Nephron (organoid): ENCODE measurements at regions not wholly inside any gene's neighbourhood (a gene's known extent, or its start where the extent isn't known, plus 50 kb on each side); places are given as distances from the start of the nearest gene placed in this dataset.

Experiments
- H3K27ac Mint-ChIP-seq, 3 experiments: 2 replicates each; pipeline ENCODE4 v1.8.0; 2020; ENCODE audit warnings: mixed read lengths in 3 of 3, mild to moderate bottlenecking in 2 of 3, moderate library complexity in 1 of 3
- H3K27me3 Mint-ChIP-seq: 2 replicates; pipeline ENCODE4 v1.8.0; 2021; ENCODE audit warnings: low read depth, mild to moderate bottlenecking, moderate library complexity, mixed read lengths
- H3K36me3 Mint-ChIP-seq: 2 replicates; pipeline ENCODE4 v1.8.0; 2020; ENCODE audit warnings: low read depth, mixed read lengths
- H3K4me1 Mint-ChIP-seq: 2 replicates; pipeline ENCODE4 v1.8.0; 2020; ENCODE audit warnings: mixed read lengths
- H3K4me3 Mint-ChIP-seq, 3 experiments: 2 replicates each; pipeline ENCODE4 v1.8.0; 2020; ENCODE audit warnings: mild to moderate bottlenecking in 3 of 3, mixed read lengths in 3 of 3, moderate library complexity in 2 of 3
- H3K9me3 Mint-ChIP-seq: 2 replicates; pipeline ENCODE4 v1.8.0; 2020; ENCODE audit warnings: mixed read lengths
- TF ChIP-seq, protein P1 (sequence below), 3 experiments: fragments of 200-600 bp; sonication (generic); IDR thresholded peaks; one replicate each; pipeline ENCODE4 v1.5.0; 2021; ENCODE audit warnings: antibody characterized with exemption in 3 of 3; ENCODE audit not compliant: unreplicated experiment in 3 of 3

GRCh38 chr14:42676636-42677035, 1070.0 kb downstream of the LRFN5 start:
- H3K4me1 Mint-ChIP-seq, result no peaks in the 10 kb centered on the region
- no peak overlapping the region for H3K27ac Mint-ChIP-seq
- TF ChIP-seq, protein P1, sequence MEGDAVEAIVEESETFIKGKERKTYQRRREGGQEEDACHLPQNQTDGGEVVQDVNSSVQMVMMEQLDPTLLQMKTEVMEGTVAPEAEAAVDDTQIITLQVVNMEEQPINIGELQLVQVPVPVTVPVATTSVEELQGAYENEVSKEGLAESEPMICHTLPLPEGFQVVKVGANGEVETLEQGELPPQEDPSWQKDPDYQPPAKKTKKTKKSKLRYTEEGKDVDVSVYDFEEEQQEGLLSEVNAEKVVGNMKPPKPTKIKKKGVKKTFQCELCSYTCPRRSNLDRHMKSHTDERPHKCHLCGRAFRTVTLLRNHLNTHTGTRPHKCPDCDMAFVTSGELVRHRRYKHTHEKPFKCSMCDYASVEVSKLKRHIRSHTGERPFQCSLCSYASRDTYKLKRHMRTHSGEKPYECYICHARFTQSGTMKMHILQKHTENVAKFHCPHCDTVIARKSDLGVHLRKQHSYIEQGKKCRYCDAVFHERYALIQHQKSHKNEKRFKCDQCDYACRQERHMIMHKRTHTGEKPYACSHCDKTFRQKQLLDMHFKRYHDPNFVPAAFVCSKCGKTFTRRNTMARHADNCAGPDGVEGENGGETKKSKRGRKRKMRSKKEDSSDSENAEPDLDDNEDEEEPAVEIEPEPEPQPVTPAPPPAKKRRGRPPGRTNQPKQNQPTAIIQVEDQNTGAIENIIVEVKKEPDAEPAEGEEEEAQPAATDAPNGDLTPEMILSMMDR (IDR thresholded peaks at IDR 0.05; ENCODE audit: unreplicated experiment in 3 of 3), result no peak
- no peaks in the 10 kb centered on the region for H3K36me3 Mint-ChIP-seq
- H3K4me3 Mint-ChIP-seq, result no peak overlapping the region
- H3K27me3 Mint-ChIP-seq, result no peaks in the 10 kb centered on the region
- peaks cover 2% of the 10 kb centered on the region for H3K9me3 Mint-ChIP-seq

- no peaks in the 10 kb centered on the region for H3K4me1 Mint-ChIP-seq
- no peak overlapping the region for H3K4me3 Mint-ChIP-seq
- H3K27me3 Mint-ChIP-seq, result no peaks in the 10 kb centered on the region
- H3K9me3 Mint-ChIP-seq, result peaks cover 2% of the 10 kb centered on the region
- TF ChIP-seq, protein P1 (IDR thresholded peaks at IDR 0.05; ENCODE audit: unreplicated experiment in 3 of 3), result no peak
- no peak overlapping the region for H3K27ac Mint-ChIP-seq
- no peaks in the 10 kb centered on the region for H3K36me3 Mint-ChIP-seq
Observed at GRCh38 chr14:42673963-42674362, 1067.3 kb downstream of the LRFN5 start.

DNA sequence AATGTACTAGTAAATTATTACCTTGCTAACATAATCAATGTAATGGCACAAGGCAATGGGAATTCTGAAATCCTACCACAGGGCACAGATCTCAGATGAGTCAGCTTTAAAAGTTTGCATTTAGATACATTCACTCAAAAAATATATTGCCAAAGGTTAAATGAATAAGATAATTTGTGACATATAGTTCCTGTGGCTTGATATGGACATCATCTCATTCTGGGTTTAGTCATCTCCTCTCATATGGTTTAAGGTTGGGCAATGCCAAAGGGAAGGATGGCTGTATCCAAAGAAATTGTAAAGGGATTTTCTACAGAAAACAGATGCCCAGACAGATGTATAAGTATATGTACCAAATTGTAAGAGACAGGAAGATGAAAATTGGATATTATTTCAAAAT, 1065.0 kb downstream of the LRFN5 start:
- Mint-ChIP-seq H3K4me3 (no peak overlapping the region), H3K27ac (no peak overlapping the region), H3K4me1 (no peaks in the 10 kb centered on the region), H3K9me3 (peaks cover 2% of the 10 kb centered on the region), H3K36me3 (no peaks in the 10 kb centered on the region), H3K27me3 (no peaks in the 10 kb centered on the region)
- TF ChIP-seq, protein P1 (IDR thresholded peaks at IDR 0.05; ENCODE audit: unreplicated experiment in 3 of 3), result no peak

DNA sequence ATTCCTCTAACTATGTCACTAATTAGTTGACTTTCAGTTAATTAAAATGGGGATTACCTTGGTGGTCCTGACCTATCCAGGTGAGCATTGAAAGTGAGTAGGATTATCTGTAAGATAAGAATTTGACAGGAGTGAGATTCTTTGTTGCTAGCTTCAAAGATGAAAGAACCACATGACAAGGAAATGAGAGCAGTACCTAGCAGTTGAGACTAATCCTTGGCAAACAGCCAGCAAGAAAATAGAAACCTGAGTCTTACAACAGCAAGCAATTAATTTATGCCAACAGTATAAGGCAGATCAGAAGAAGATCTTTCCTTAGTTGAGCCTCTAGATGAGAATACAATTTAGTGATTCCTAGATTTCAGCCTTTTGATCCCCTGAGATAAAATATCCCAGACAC, 1058.4 kb downstream of the LRFN5 start:
- H3K4me3 Mint-ChIP-seq, result no peak overlapping the region
- no peaks in the 10 kb centered on the region for H3K36me3 Mint-ChIP-seq
- no peaks in the 10 kb centered on the region for H3K27me3 Mint-ChIP-seq
- no peak overlapping the region for H3K27ac Mint-ChIP-seq
- no peaks in the 10 kb centered on the region for H3K9me3 Mint-ChIP-seq
- no peaks in the 10 kb centered on the region for H3K4me1 Mint-ChIP-seq
- TF ChIP-seq, protein P1 (IDR thresholded peaks at IDR 0.05; ENCODE audit: unreplicated experiment in 3 of 3), result no peak

DNA sequence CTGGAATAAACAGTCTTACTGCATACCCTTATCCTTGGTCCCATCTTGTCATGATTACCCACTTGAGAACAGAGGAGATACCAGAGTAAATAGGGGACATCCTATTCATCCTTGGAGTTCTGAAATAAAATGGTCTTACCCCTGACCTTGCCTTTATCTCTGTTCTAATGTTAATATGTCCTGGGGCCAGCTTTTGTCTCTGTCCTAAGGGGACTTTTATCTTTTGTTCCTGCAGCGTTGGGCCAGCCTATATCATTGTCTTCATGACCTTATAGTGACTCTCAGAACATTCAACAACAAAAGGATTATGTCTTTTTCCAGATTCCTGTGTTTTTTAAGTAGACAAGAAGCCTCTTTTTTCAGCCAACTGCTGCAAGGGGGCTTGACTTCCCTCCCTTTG, 1057.5 kb downstream of the LRFN5 start:
- Mint-ChIP-seq H3K4me3 (no peak overlapping the region), H3K36me3 (no peaks in the 10 kb centered on the region), H3K27ac (no peak overlapping the region), H3K9me3 (peaks cover 3% of the 10 kb centered on the region), H3K4me1 (no peaks in the 10 kb centered on the region), H3K27me3 (no peaks in the 10 kb centered on the region)
- TF ChIP-seq, protein P1 (IDR thresholded peaks at IDR 0.05; ENCODE audit: unreplicated experiment in 3 of 3), result no peak

GRCh38 chr14:42654707-42655106, 1048.0 kb downstream of the LRFN5 start:
- peaks cover 3% of the 10 kb centered on the region for H3K9me3 Mint-ChIP-seq
- H3K36me3 Mint-ChIP-seq, result no peaks in the 10 kb centered on the region
- H3K4me3 Mint-ChIP-seq, result no peak overlapping the region
- H3K27me3 Mint-ChIP-seq, result no peaks in the 10 kb centered on the region
- no peak overlapping the region for H3K27ac Mint-ChIP-seq
- TF ChIP-seq, protein P1 (IDR thresholded peaks at IDR 0.05; ENCODE audit: unreplicated experiment in 3 of 3), result no peak
- H3K4me1 Mint-ChIP-seq, result no peaks in the 10 kb centered on the region
